Pons (tissue), 1 donor: ENCODE measurements at regions not wholly inside any gene's neighbourhood (a gene's known extent, or its start where the extent isn't known, plus 50 kb on each side); places are given as distances from the start of the nearest gene placed in this dataset.

Source experiments
- DNase-seq: peaks from one replicate; pipeline ENCODE4 v3.0.0-alpha.2; 2016; ENCODE audit warnings: low spot score

DNA sequence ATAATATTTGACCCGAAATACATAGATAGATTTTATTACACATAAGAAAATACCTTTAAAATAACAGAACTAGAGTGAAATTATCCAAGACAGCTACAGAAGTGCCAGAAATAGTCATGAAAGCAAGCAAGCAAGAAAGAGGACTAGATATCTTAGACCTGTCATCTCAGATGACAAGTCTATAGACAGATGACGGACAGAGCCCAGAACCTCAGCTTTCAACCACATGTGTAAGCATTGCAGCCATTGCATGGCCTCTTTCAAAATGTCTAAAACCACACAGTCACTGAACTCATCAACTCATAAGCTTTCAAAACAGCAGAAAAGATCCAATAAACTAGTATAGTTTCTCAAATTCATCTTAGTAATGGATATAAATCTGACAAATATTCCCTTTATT lies 59.8 kb upstream of the FHIT start:
- no peak for DNase-seq

DNA sequence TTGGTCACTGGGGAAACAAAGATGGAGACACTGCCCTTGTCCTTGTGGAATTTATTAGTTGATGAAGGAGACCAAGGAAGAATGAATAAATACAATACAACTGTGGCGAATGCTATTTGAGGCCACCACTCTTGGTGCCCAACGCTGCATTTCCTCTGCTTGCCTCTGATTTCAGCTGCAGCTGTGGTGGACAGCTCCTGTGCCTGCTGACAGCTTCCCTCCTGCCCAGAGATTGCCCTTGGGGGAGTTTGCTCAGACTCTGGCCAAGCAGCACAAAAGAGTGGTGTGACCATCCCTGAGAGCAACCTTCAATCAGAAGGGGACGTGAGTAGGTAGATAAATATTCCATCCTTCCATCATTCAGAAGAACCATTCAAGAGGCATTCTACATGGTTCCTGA lies 64.6 kb upstream of the FHIT start:
- DNase-seq, result no peak

DNA sequence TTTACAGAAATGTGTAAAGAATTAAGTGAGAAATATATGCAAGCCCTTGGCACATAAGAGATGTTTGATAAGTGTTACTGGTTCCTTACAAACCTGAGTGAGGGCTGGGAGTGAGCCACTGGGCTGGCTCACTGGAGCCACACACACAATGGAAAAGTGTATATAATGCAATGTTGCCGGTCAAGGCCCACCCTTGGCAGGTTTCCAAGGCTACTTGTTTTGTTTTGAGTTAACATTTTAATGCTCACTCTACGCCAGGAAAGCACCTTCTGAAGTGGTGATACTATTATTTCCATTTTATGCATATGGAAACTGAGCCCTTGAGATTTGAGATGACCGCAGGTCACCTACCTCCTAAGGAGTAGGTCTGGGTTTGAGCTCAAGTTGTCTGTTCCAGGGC lies 71.8 kb upstream of the FHIT start:
- DNase-seq, result no peak

DNA sequence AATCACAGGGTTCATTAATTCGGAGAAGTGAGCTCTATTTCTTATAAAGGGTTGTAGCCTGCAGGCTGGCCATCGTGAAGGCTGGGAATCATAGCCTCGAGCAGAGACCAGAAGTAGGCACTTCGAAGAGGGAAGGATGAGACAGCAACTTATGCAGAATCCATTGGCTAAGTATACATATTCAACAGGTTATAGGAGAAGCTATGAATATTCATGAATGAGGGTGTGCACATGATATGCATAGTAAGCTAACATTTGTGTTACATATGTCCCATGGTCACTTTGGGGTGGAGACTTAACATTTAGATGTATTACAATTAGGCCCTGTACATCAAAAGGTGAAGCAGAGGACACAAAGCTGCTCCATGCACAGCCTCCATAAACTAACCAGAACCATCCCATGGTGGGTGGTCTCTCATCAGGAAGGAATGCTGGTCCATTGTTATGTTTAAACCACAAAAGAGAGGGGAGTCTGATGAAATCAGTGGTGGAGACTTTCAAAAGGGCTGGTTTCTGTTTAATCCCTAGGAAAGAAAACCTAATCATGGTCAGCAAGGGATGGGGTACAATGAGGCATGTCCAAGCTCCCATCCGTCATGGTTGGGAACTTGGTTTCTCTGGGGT lies 80.8 kb upstream of the FHIT start:
- no peak for DNase-seq

DNA sequence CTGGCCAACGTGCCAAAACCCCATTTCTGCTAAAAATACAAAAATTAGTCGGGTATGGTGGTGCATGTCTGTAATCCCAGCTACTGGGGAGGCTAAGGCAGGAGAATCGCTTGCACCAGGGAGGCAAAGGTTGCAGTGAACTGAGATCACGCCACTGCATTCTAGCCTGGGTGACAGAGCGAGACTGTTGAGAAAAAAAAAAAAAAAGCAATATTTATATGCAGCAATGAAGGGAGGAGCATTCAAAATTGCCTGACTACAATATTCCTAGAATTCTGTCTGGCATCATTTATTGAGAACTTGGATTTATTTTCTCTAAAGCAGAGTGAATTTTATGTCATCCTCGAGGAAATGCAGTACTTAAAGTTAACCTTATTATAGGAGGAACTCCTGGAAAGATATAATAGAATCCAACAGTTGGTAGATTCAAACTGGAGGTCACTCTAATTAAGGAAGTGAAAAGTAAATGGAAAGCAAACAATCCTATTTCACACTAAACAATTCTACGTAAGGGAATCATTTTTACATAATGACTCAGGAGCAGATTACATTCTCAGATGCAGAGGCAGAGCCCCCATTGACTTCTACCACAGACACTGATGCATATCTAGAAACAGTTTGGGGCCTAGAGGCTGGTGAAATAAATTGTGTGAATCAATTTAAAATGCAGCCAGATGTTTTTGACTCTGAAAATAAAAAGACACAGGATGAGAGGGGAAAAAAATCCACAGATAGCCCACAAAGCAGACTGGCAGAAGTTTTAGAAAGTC lies 82.1 kb upstream of the FHIT start:
- DNase-seq, result no peak

DNA sequence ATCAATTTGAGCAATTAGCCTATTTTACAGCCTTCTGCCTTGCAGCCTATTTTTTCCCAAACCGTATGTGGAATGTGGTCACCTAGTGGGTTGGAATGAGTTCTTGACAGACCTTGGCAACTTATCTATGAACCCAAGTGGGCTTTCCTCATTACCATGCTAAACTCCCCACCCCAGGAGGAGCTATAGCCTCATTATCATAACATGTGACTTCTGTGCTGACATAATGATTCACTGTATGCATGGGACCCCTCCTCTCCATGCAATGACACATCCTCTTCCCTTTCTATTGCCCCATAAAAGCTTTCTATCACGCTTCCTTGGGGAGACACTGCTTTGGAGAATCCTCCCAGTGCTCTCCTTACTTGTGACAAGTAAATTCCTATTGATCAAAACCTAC lies 83.5 kb upstream of the FHIT start:
- no peak for DNase-seq

DNA sequence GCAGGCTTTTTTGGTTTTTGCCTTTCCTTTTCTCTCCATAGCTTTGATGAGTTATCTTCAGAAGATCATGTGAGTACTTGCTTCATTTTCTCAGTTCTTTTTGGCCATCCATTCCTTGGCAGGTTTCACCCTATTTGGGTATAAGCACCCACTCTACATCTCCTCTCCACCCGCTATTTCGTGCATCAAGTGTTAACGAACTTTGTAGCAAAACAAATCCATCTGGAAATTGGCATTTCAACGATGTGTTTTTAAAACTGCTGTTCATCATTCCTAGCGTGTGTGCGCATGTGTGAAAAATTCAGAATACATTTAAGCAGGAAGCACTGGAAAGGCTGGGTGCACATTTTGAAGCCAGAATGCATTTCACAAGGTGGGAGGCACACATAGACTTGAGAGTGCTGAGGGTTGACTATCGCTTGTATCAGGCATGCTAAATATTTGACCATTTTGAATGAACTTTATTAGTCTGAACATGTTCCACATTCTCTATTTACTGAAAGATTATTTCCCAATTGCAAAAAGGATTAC lies 89.7 kb upstream of the FHIT start:
- DNase-seq, result no peak

DNA sequence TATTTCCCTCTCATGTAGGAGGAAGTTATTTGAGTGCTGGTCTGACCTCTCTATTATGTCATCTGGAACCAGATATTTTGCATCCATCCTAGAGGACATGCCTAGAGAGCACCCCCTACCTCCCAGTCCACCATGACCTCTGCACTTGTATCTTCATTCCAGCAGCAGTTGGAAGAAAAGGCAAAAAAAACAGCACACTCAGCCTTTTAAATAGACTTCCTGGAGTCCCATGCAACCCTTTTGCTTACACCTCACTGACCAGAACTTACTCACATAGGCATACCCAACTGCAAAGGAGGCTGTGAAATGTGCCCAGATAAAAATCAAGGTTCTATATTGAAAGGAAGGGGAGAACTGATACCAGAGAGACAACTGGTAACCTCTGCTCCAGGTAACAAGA lies 92.3 kb upstream of the FHIT start:
- no peak for DNase-seq

DNA sequence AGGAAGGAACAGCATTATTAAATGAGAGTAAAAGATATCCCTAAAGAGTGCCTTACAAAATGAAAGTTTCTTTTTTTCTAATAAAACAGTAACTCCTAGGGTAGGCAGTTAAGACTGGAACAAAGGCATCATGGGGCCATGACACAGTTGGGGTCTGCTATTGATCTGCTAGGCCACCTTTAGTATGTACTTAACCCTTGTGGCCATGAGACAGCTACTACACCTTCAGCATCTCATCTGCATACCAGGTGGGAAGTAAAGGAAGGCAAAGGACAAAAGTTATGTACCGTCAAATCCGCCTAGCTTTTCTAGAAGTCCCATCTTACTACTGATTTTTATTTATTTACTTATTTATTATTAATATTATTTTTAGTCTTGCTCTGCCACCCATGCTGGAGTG lies 93.8 kb upstream of the FHIT start:
- DNase-seq, result no peak

DNA sequence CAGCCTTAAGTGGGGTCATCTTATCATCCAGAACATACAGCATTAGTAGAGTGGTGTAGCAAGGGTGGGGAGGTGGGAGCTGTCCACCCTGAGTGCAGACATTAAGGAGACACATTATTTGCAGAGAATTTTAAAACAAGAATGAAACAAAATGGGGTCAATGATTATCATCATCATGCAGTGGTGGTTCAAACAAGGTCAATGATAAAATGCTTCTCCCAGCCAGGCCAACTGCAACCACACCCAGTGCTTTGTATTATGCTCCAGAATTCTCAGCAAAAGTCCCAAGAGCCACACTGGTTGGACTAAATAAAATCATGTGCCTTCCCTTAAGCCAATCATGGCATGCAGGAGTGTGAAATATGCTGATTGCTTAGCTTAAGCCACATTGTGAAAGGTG lies 96.7 kb upstream of the FHIT start:
- DNase-seq, result no peak

DNA sequence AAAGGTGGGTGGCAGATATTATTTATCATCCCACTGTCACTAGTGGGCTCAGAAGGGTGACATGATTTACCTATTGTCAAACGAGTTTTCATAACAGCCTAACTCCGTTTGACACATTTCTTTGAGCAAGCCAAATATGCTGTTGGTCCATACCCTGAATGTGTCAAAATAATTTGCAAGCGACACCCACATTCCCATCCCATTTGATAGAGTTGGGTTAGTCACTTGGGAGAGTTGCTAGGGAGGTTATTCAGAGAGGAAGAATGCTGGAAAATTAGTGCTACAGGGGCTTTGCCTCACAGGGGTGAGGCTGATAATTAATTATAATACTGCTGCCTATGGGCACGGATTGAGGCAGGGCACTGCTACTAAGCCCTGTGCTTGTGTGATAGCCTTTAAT lies 98.5 kb upstream of the FHIT start:
- DNase-seq, result no peak

DNA sequence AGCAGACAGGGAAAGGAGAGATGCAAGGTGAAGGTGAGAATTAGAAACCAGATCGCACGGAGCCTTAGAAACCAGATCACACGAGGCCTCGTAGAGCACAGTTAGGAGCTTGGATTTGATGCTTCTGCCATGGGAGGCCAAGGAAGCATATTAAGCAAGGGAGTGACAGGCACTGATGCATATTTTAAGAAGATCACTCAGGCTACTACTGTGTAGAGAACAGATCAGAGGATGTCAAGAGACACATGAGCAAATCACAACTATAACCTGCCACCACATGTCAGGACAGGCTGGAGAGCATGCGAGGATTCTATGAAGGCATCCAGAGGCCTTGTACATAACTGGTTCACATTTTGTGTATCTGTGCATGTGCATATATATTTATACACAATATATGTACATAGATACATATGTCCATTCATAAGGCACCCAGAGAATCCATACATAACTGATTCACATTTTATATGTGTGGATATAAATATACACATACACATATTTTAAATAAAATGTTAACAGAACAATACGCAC lies 99.6 kb upstream of the FHIT start:
- no peak for DNase-seq

DNA sequence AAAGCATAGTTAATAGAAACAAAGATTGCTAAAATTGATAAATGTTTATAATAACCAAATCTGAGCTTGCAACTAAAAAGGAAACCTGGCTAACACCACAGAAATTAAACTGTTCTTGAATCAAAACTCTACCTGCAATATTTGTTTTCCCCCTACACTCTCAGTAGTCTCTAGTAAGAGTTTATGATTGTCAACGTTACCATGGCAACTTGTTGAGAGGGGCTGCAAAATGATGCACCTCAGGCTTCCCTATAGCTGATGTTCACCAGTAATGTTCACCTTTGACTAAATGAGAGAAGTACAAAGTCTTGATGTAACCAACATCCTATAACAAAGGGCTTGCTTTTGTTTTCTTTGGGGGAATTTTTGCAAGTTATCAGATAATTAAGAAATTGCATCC lies 101.1 kb upstream of the FHIT start:
- no peak for DNase-seq

DNA sequence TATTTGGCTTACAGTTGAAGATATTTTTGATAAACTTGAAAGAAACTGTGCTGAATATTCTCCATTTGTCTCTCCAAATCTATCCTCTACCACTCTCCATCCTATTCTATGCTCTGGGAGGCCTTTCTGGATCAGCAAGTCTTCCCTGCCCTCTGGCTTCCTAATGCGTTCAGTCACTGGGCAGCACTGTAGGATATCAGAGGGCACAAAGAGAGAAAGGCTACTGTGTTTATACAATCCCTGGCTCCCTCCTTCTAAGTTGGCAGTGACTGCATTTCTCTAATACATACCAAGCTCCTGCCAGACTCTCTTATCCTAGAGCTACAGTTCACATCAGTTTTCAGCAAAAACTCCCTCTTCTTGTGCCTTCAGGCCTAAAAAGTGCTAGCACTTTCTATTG lies 102.1 kb upstream of the FHIT start:
- peak; percentile 86 for DNase-seq

DNA sequence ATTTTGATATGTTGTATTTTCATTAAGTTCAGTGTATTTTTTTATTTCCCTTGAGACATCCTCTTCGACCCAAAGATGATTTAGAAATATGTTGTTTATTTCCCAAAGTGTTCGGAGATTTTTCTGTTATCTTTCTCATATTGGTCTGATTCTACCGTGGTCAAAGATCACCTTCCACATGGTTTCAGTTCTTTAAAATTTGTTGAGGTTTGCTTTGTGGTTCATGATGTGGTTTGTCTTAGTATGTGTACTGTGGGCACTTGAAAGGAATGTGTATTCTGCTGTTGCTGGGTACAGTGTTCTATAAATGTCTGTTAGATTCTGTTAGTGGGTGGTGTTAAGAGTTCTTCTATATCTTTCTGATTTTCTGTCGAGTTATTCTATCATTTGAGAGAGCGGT lies 103.4 kb upstream of the FHIT start:
- DNase-seq, result no peak

DNA sequence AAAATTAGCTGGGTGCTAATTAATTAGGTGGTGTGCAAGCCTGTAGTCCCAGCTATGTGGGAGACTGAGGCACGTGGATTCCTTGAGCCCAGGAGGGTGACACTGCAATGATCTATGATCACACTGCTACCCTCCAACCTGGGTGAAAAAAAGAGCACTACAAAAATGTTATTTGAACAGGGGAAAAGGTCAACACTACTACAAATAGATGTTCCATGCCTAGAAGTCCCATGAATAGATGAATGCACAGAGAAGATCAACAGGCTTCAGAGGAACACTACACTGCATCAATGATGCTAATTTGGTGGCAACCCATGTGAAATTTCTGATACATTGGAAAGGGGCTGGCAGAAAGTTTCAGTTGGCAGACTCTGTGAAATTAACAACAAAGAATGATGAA lies 105.4 kb upstream of the FHIT start:
- no peak for DNase-seq

DNA sequence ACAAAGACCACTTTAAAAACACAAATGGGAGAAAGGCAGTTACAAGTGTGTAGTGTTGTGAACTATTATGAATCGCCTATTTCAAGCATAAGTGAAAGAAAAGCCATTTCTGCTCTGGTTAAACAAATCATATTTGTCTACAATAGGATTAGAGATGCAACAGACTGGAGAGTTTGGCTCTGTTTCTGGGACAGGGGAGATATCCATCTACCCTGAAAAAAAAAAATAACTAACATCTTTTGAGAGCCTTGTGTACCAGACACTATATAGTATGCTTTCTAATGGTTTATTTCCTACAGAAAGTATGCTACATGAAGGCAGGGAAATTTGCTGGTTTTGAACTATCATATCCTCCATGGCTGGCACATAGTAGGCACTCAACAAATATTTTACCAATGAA lies 106.7 kb upstream of the FHIT start:
- DNase-seq, result no peak

DNA sequence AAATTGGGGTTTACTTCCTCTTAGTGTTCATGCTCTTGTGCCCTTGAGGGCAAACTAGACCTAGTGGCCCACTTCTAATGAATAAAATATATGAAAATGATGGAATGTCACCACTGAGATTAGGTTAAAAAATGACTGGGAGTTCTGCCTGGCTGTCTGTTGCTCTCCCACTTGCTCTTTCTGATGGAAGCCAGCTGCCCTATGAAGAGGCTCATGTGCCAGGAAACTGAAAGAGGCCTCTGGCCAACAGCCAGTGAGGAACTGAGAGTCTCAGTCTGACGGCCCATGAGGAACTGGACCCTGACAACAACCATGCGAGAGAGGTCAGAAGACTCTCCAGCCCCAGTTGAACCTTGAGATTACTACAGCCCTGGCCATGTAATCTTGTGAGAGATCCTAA lies 107.1 kb upstream of the FHIT start:
- DNase-seq, result peak; percentile 95

DNA sequence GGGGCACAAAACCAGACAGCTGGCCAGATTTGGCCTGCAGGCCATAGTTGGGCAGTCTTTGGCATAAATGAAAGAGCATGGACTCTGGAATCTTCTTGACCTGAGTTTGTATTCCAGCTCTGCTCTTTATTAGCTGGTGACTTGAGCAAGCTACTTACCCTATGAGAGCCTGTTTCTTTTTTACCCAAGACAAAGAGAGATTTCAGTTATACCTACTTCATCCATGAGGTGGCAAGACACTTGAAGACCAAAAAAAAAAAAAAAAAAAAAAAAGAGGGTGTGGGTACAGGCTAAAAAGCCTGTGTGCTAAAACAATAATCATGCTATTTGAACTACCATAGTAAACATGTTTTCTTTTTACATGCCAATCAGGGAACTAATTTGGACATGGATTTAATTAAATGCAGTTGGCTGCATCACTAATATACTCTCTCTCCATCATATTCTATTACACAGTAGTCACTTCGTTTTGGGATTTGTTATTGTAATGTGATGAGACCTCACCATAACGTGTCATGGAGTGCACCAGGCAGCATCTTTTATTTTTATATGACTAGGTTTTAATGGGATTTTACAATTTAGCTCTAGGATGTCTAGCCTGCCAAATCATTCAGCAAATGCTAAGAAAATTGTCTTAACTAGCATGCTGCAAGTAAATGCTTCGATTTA lies 109.2 kb upstream of the FHIT start:
- DNase-seq, result no peak

DNA sequence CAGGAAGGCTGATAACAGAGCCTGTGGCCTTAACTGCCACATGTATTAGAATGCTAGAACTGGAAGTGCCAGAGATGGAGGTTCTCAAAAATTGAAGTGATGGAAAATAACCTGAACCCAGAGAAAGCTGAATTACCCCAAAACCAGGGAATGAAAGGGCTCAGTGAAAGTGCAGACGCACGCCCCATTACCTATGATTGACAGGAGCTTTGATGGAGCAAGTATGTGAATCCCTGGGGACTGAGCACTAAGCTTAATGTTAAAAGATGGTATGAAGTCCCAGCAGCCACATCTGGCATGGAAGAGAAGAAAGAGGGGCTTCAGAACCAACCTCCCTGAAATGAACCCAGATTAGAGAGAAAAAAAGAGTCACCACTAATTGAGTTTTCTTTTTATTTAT lies 118.4 kb upstream of the FHIT start:
- DNase-seq, result no peak

DNA sequence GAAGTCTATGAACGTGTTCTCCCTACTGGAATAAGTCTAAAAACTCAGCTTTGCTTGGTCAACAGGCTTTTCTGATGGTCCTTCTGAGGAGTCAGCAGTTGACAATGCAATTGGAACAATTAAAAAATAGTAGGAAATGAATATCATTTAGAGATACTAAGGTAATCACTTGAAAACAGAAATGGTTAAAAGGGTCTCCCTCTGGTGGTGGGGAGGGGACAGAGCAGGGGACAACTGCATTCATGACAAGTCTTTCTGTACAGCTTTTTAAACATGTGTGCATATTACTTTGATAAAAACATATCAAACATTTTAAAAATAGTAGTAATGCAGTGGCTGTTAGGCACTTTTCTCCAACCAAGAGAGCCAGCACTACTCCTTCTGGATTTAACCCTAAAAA lies 119.9 kb upstream of the FHIT start:
- DNase-seq, result no peak

DNA sequence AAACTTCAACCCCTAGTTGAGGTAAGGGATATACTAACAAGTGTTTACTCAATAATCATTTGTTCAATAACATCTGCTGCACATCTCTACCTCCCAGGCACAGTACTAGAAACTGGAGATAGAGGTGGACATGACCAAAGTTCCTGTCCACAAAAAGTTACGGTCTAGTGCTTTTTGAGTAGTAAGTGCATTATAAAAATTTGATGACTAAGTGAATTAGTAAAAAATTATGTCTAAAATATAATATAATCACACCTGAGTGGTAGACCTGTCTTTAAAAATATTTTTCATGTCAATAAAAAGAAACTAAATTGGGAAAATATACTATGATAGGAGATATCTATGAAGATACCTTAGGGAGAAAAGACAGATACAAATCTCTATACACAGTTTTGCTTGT lies 121.5 kb upstream of the FHIT start:
- DNase-seq, result no peak

DNA sequence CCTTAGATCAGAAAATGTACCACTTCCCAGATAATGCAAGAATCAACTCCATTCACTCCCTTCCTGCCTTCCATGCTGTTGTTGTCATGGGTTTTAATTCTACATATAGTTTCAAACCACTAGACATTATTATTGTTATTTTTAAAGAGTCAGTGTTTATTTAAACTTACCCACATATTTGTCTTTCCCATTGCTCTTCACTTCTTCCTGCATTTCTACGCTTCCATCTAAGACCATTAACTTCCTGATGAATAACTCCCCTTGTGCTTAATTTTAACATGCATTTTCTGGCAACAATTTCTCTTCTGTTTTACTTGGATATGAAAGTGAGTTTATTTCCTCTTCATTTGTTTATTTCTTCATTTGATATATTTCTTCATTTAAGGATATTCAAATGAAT lies 127.1 kb upstream of the FHIT start:
- no peak for DNase-seq
